ENCODE measurements at regions not wholly inside any gene's neighbourhood (a gene's known extent, or its start where the extent isn't known, plus 50 kb on each side); places are given as distances from the start of the nearest gene placed in this dataset.

DNA sequence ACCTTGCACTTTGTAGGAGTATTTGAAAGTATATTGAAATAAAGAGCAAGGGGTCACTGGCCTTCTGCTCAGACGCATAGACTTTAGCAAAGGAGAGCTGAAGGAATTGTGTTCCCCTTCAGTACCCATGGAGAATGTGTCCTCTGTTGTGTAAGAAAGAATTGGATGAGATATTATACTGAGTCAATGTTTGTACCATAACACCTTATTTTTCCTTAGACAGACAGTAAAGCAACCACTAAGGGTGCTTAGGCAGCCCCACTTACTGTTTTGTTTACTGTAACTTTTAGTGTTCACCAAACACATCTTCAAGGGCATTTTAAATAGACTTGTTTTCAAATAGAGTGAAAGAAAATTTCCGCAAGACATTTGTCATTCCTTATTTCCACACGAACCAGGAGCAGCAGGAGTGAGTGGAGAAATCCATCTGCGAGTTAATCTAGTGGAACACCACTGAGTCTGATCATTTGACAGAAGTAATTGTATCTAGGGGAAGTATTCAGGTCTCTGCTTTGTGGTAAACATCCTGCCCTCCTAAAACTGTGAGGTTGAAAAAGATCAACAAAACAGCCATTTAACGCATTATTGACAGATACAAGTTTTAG is 89.5 kb downstream of the SLIT2 start:
- no TSS peak for BruUV-seq (replicated peaks)
- in situ Hi-C loops (cut with MboI) (no loop called here), intact Hi-C loops (cut with micrococcal nuclease) (no loop called here)
- H2AFZ ChIP-seq (ENCODE audit: low read depth, low read length), result no peak overlapping the region
- H3K79me2 ChIP-seq (ENCODE audit: control insufficient read depth, insufficient read depth, low read length), result no peaks in the 10 kb centered on the region
- no peak overlapping the region for H3K4me2 ChIP-seq (ENCODE audit: insufficient read depth, low read length)
- 0% methylated on average over 5 of the region's 5 CpGs for WGBS (ENCODE audit: insufficient coverage, low coverage, missing lambda C conversion rate)
- ATAC-seq, result no peak
- no peak overlapping the region for H3K9ac ChIP-seq (ENCODE audit: insufficient read depth in 1 of 2, low read depth in 2 of 2, low read length in 2 of 2)
- H3K9me3 ChIP-seq (replicated peaks; ENCODE audit: control insufficient read depth, insufficient read depth, low read depth, low read length), result no peaks in the 10 kb centered on the region
- no peaks in the 10 kb centered on the region for H3K27me3 ChIP-seq (ENCODE audit: control insufficient read depth in 2 of 2, insufficient read depth in 2 of 2, low read length in 2 of 2)
- no peak for DNase-seq (ENCODE audit: extremely low read depth in 1 of 4, low spot score in 3 of 4)
- H3K4me1 ChIP-seq (replicated peaks in 1 of 2; ENCODE audit: control insufficient read depth in 2 of 2, insufficient read depth in 2 of 2, low read length in 2 of 2), result no peaks in the 10 kb centered on the region
- ChIA-PET POLR2A (no interaction called here), CTCF (ENCODE audit: low intra/inter-chr PET ratio) (no interaction called here)
- no peak for FAIRE-seq
- no peaks in the 10 kb centered on the region for H3K36me3 ChIP-seq (ENCODE audit: control insufficient read depth, insufficient read depth, low read length)
- H3K27ac ChIP-seq (ENCODE audit: extremely low read depth, low read depth, low read length), result no peak overlapping the region
- no peaks in the 10 kb centered on the region for H3K9me1 ChIP-seq (ENCODE audit: control insufficient read depth, insufficient read depth, low read length)
- no peak overlapping the region for H3K4me3 ChIP-seq
- no peaks in the 10 kb centered on the region for H4K20me1 ChIP-seq (replicated peaks; ENCODE audit: control insufficient read depth, insufficient read depth, low read length)
- TF ChIP-seq FUS (optimal IDR thresholded peaks at IDR 0.05; ENCODE audit: low read depth, low read length) (no peak), GTF2A2 (tag; IDR thresholded peaks at IDR 0.05) (no peak), SIX5 (IDR thresholded peaks at IDR 0.05; ENCODE audit: borderline replicate concordance in 1 of 2, insufficient read depth in 1 of 2, low read depth in 1 of 2, low read length in 2 of 2) (no peak), ZNF592 (IDR thresholded peaks at IDR 0.05) (no peak), ZNF75A (CRISPR knock-in tag; IDR thresholded peaks at IDR 0.05) (no peak), CCAR2 (IDR thresholded peaks at IDR 0.05; ENCODE audit: low read depth, low read length) (no peak), BRD4 (IDR thresholded peaks at IDR 0.05) (no peak), SP2 (IDR thresholded peaks at IDR 0.05; ENCODE audit: extremely low read depth, low read depth, low read length, poor library complexity, severe bottlenecking) (no peak), ZNF717 (CRISPR knock-in tag; IDR thresholded peaks at IDR 0.05) (no peak), WHSC1 (IDR thresholded peaks at IDR 0.05; ENCODE audit: low read length) (no peak)
- TF ChIP-seq, protein P1, sequence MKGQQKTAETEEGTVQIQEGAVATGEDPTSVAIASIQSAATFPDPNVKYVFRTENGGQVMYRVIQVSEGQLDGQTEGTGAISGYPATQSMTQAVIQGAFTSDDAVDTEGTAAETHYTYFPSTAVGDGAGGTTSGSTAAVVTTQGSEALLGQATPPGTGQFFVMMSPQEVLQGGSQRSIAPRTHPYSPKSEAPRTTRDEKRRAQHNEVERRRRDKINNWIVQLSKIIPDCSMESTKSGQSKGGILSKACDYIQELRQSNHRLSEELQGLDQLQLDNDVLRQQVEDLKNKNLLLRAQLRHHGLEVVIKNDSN (CRISPR knock-in tag; IDR thresholded peaks at IDR 0.05), result no peak
- TF ChIP-seq, protein P2, sequence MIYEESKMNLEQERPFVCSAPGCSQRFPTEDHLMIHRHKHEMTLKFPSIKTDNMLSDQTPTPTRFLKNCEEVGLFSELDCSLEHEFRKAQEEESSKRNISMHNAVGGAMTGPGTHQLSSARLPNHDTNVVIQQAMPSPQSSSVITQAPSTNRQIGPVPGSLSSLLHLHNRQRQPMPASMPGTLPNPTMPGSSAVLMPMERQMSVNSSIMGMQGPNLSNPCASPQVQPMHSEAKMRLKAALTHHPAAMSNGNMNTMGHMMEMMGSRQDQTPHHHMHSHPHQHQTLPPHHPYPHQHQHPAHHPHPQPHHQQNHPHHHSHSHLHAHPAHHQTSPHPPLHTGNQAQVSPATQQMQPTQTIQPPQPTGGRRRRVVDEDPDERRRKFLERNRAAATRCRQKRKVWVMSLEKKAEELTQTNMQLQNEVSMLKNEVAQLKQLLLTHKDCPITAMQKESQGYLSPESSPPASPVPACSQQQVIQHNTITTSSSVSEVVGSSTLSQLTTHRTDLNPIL (CRISPR knock-in tag; IDR thresholded peaks at IDR 0.05), result no peak
- TF ChIP-seq, protein P3, sequence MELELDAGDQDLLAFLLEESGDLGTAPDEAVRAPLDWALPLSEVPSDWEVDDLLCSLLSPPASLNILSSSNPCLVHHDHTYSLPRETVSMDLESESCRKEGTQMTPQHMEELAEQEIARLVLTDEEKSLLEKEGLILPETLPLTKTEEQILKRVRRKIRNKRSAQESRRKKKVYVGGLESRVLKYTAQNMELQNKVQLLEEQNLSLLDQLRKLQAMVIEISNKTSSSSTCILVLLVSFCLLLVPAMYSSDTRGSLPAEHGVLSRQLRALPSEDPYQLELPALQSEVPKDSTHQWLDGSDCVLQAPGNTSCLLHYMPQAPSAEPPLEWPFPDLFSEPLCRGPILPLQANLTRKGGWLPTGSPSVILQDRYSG (tag; conservative IDR thresholded peaks at IDR 0.05; ENCODE audit: low read depth), result no peak
- TF ChIP-seq, protein P4, sequence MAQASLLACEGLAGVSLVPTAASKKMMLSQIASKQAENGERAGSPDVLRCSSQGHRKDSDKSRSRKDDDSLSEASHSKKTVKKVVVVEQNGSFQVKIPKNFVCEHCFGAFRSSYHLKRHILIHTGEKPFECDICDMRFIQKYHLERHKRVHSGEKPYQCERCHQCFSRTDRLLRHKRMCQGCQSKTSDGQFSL (CRISPR knock-in tag; IDR thresholded peaks at IDR 0.05), result no peak
- TF ChIP-seq, protein P4 (tag; IDR thresholded peaks at IDR 0.05), result no peak
